Tibial nerve (tissue), 4 donors: ENCODE measurements at regions not wholly inside any gene's neighbourhood (a gene's known extent, or its start where the extent isn't known, plus 50 kb on each side); places are given as distances from the start of the nearest gene placed in this dataset.

ENCODE experiments used
- CTCF ChIP-seq, 5 experiments: fragments of 200-600 bp in 3 of 5; fragments of 450-650 bp in 2 of 5; sonication (generic) in 3 of 5; IDR thresholded peaks; one replicate each; pipeline ENCODE4 v1.5.1; 2016 to 2019; ENCODE audit warnings: antibody characterized with exemption in 5 of 5, mild to moderate bottlenecking in 3 of 5, moderate library complexity in 2 of 5
- EP300 ChIP-seq, 2 donors: sonication (generic); formaldehyde crosslinking; IDR thresholded peaks; one replicate each; pipeline ENCODE4 v1.6.1; 2017; ENCODE audit warnings: antibody characterized with exemption in 2 of 2, mild to moderate bottlenecking in 1 of 2
- POLR2A ChIP-seq, 2 donors: fragments of 450-650 bp; IDR thresholded peaks; one replicate each; pipeline ENCODE4 v1.6.1; 2017; ENCODE audit warnings: antibody characterized with exemption in 2 of 2, mild to moderate bottlenecking in 2 of 2, moderate library complexity in 2 of 2

DNA sequence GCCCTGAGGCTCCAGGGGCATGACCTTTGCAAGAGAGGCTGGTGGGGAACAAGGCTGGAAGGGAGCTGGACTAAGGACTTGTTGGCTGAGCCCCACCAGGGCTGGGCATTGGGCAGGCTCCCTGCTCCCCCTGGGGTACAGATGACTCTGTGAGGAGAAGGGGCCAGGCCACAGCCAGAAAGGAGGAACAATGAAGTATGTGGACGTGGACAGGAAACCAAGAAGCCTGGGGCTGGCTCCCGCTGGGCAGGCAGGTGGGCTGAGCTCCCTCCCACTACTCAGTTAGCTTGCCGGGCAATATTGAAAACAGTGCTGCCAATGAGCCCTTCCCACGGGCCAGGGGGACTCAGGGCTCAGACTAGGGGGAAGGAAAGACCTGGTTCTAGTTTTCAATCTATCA, 66.1 kb upstream of the SPTLC1 start:
- no peak for TF ChIP-seq POLR2A (IDR thresholded peaks at IDR 0.05)
- no peak for TF ChIP-seq CTCF (IDR thresholded peaks at IDR 0.05)
- no peak for TF ChIP-seq EP300 (IDR thresholded peaks at IDR 0.05)
